ENCODE measurements at regions not wholly inside any gene's neighbourhood (a gene's known extent, or its start where the extent isn't known, plus 50 kb on each side); places are given as distances from the start of the nearest gene placed in this dataset.

- Mint-ChIP-seq H3K9me3 (no peaks in the 10 kb centered on the region), H3K27me3 (no peaks in the 10 kb centered on the region)
These were observed 1143.8 kb upstream of the TENM4 start for GRCh38 chr11:80584661-80585060.

GRCh38 chr11:80569832-80570231 is 1129.0 kb upstream of the TENM4 start:
- H3K4me1 Mint-ChIP-seq = no peaks in the 10 kb centered on the region
- no peak overlapping the region for H3K4me3 Mint-ChIP-seq
- H3K27me3 Mint-ChIP-seq = no peaks in the 10 kb centered on the region
- ATAC-seq (ENCODE audit: low read depth) = no peak
- no peak for DNase-seq (ENCODE audit: low spot score in 2 of 2)
- no peaks in the 10 kb centered on the region for H3K36me3 Mint-ChIP-seq
- H3K27ac Mint-ChIP-seq = no peak overlapping the region
- peaks cover 11% of the 10 kb centered on the region for H3K9me3 Mint-ChIP-seq

More at GRCh38 chr11:80584661-80585060, 1143.8 kb upstream of the TENM4 start:
- Mint-ChIP-seq H3K36me3 (no peaks in the 10 kb centered on the region), H3K4me1 (no peaks in the 10 kb centered on the region), H3K27ac (no peak overlapping the region), H3K4me3 (no peak overlapping the region)
- DNase-seq (ENCODE audit: low spot score in 2 of 2) = no peak
- no peak for ATAC-seq (ENCODE audit: low read depth)

- Mint-ChIP-seq H3K4me3 (no peak overlapping the region), H3K27ac (no peak overlapping the region), H3K36me3 (no peaks in the 10 kb centered on the region), H3K27me3 (no peaks in the 10 kb centered on the region), H3K9me3 (peaks cover 2% of the 10 kb centered on the region), H3K4me1 (no peaks in the 10 kb centered on the region)
- ATAC-seq (ENCODE audit: low read depth) (no peak), DNase-seq (ENCODE audit: low spot score in 2 of 2) (no peak)
These were observed 1124.4 kb upstream of the TENM4 start for GRCh38 chr11:80565231-80565630.

- ATAC-seq (ENCODE audit: low read depth) = no peak
These were observed 1121.8 kb upstream of the TENM4 start for GRCh38 chr11:80562523-80563125.

GRCh38 chr11:80559942-80560341 is 1119.1 kb upstream of the TENM4 start:
- H3K4me3 Mint-ChIP-seq = no peak overlapping the region

More at GRCh38 chr11:80562523-80563125, 1121.8 kb upstream of the TENM4 start:
- Mint-ChIP-seq H3K4me3 (no peak overlapping the region), H3K27ac (no peak overlapping the region), H3K4me1 (no peaks in the 10 kb centered on the region), H3K36me3 (no peaks in the 10 kb centered on the region), H3K9me3 (peaks cover 6% of the 10 kb centered on the region), H3K27me3 (no peaks in the 10 kb centered on the region)
- no peak for DNase-seq (ENCODE audit: low spot score in 2 of 2)

GRCh38 chr11:80553565-80553964 is 1112.7 kb upstream of the TENM4 start:
- H3K27me3 Mint-ChIP-seq = no peaks in the 10 kb centered on the region
- H3K9me3 Mint-ChIP-seq = peaks cover 6% of the 10 kb centered on the region
- H3K4me3 Mint-ChIP-seq = no peak overlapping the region
- H3K4me1 Mint-ChIP-seq = no peaks in the 10 kb centered on the region
- no peak for DNase-seq (ENCODE audit: low spot score in 2 of 2)
- H3K27ac Mint-ChIP-seq = no peak overlapping the region
- ATAC-seq (ENCODE audit: low read depth) = no peak
- no peaks in the 10 kb centered on the region for H3K36me3 Mint-ChIP-seq

More at GRCh38 chr11:80559942-80560341, 1119.1 kb upstream of the TENM4 start:
- Mint-ChIP-seq H3K27ac (no peak overlapping the region), H3K36me3 (no peaks in the 10 kb centered on the region), H3K27me3 (no peaks in the 10 kb centered on the region), H3K9me3 (peaks cover 7% of the 10 kb centered on the region), H3K4me1 (no peaks in the 10 kb centered on the region)
- ATAC-seq (ENCODE audit: low read depth) = no peak
- DNase-seq (ENCODE audit: low spot score in 2 of 2) = no peak

- no peak for ATAC-seq (ENCODE audit: low read depth)
- Mint-ChIP-seq H3K9me3 (peaks cover 4% of the 10 kb centered on the region), H3K4me1 (no peaks in the 10 kb centered on the region), H3K27ac (no peak overlapping the region), H3K27me3 (no peaks in the 10 kb centered on the region), H3K4me3 (no peak overlapping the region), H3K36me3 (no peaks in the 10 kb centered on the region)
- DNase-seq (ENCODE audit: low spot score in 2 of 2) = no peak
These were observed 1101.9 kb upstream of the TENM4 start for GRCh38 chr11:80542704-80543103.

GRCh38 chr11:80538040-80538439 is 1097.2 kb upstream of the TENM4 start:
- Mint-ChIP-seq H3K27me3 (no peaks in the 10 kb centered on the region), H3K36me3 (no peaks in the 10 kb centered on the region), H3K4me1 (no peaks in the 10 kb centered on the region), H3K9me3 (peaks cover 7% of the 10 kb centered on the region), H3K27ac (no peak overlapping the region), H3K4me3 (no peak overlapping the region)
- DNase-seq (ENCODE audit: low spot score in 2 of 2) (no peak), ATAC-seq (ENCODE audit: low read depth) (no peak)

GRCh38 chr11:80533463-80533862 is 1092.6 kb upstream of the TENM4 start:
- no peak overlapping the region for H3K27ac Mint-ChIP-seq
- DNase-seq (ENCODE audit: low spot score in 2 of 2) = no peak
- H3K36me3 Mint-ChIP-seq = no peaks in the 10 kb centered on the region
- H3K4me3 Mint-ChIP-seq = no peak overlapping the region
- H3K27me3 Mint-ChIP-seq = no peaks in the 10 kb centered on the region
- no peaks in the 10 kb centered on the region for H3K4me1 Mint-ChIP-seq
- no peak for ATAC-seq (ENCODE audit: low read depth)
- peaks cover 6% of the 10 kb centered on the region for H3K9me3 Mint-ChIP-seq

- Mint-ChIP-seq H3K4me3 (no peak overlapping the region), H3K27me3 (no peaks in the 10 kb centered on the region), H3K27ac (no peak overlapping the region), H3K36me3 (no peaks in the 10 kb centered on the region), H3K9me3 (peaks cover 6% of the 10 kb centered on the region), H3K4me1 (no peaks in the 10 kb centered on the region)
- ATAC-seq (ENCODE audit: low read depth) = no peak
- DNase-seq (ENCODE audit: low spot score in 2 of 2) = no peak
These were observed 1091.9 kb upstream of the TENM4 start for GRCh38 chr11:80532633-80533232.

GRCh38 chr11:80529726-80530125 is 1088.9 kb upstream of the TENM4 start:
- no peak for DNase-seq (ENCODE audit: low spot score in 2 of 2)
- Mint-ChIP-seq H3K27me3 (no peaks in the 10 kb centered on the region), H3K4me3 (no peak overlapping the region), H3K9me3 (peaks cover 7% of the 10 kb centered on the region), H3K36me3 (no peaks in the 10 kb centered on the region), H3K27ac (no peak overlapping the region), H3K4me1 (no peaks in the 10 kb centered on the region)
- ATAC-seq (ENCODE audit: low read depth) = no peak

- Mint-ChIP-seq H3K9me3 (peaks cover 3% of the 10 kb centered on the region), H3K27me3 (no peaks in the 10 kb centered on the region), H3K36me3 (no peaks in the 10 kb centered on the region), H3K4me3 (no peak overlapping the region), H3K4me1 (no peaks in the 10 kb centered on the region), H3K27ac (no peak overlapping the region)
- ATAC-seq (ENCODE audit: low read depth) = no peak
- no peak for DNase-seq (ENCODE audit: low spot score in 2 of 2)
These were observed 1085.0 kb upstream of the TENM4 start for GRCh38 chr11:80525663-80526405.

- Mint-ChIP-seq H3K27me3 (no peaks in the 10 kb centered on the region), H3K9me3 (peaks cover 3% of the 10 kb centered on the region), H3K27ac (no peak overlapping the region), H3K36me3 (no peaks in the 10 kb centered on the region), H3K4me1 (no peaks in the 10 kb centered on the region), H3K4me3 (no peak overlapping the region)
- ATAC-seq (ENCODE audit: low read depth) (no peak), DNase-seq (ENCODE audit: low spot score in 2 of 2) (no peak)
These were observed 1083.5 kb upstream of the TENM4 start for GRCh38 chr11:80524349-80524748.

- no peak for DNase-seq (ENCODE audit: low spot score in 2 of 2)
- Mint-ChIP-seq H3K9me3 (peaks cover 3% of the 10 kb centered on the region), H3K4me3 (no peak overlapping the region), H3K27me3 (no peaks in the 10 kb centered on the region), H3K36me3 (no peaks in the 10 kb centered on the region), H3K4me1 (no peaks in the 10 kb centered on the region), H3K27ac (no peak overlapping the region)
- no peak for ATAC-seq (ENCODE audit: low read depth)
These were observed 1082.2 kb upstream of the TENM4 start for GRCh38 chr11:80523057-80523456.
